ENCODE measurements at regions not wholly inside any gene's neighbourhood (a gene's known extent, or its start where the extent isn't known, plus 50 kb on each side); places are given as distances from the start of the nearest gene placed in this dataset.

- Histone ChIP-seq H3K18ac (ENCODE audit: extremely low read depth, low read length) (no peak overlapping the region), H3K36me3 (ENCODE audit: control insufficient read depth in 2 of 4, insufficient read depth in 4 of 4, low read length in 3 of 4) (no peaks in the 10 kb centered on the region), H4K5ac (ENCODE audit: insufficient read length, low read depth, low read length) (no peak overlapping the region), H3K79me1 (ENCODE audit: low read depth, low read length) (no peaks in the 10 kb centered on the region), H2BK20ac (ENCODE audit: low read length) (no peak overlapping the region), H3K79me2 (ENCODE audit: control insufficient read depth in 1 of 2, insufficient read depth in 2 of 2, low read length in 2 of 2) (no peaks in the 10 kb centered on the region), H3K4ac (replicated peaks; ENCODE audit: insufficient read length, low read depth, low read length) (no peak overlapping the region), H3K27ac (ENCODE audit: low read depth, low read length) (no peak overlapping the region), H3K4me1 (replicated peaks in 1 of 4; ENCODE audit: control insufficient read depth in 3 of 4, insufficient read depth in 4 of 4, low read length in 3 of 4) (no peaks in the 10 kb centered on the region), H3K9ac (replicated peaks in 1 of 4; ENCODE audit: extremely low read depth in 1 of 4, low read depth in 3 of 4, low read length in 3 of 4) (no peak overlapping the region), H4K8ac (ENCODE audit: extremely low read depth, insufficient read depth, low read length) (no peak overlapping the region), H3K14ac (ENCODE audit: insufficient read length) (no peak overlapping the region), H3K4me3 (ENCODE audit: extremely low read depth in 1 of 4, insufficient read depth in 2 of 4, low read depth in 3 of 4, low read length in 4 of 4) (no peak overlapping the region), H3K23ac (ENCODE audit: insufficient read length) (no peak overlapping the region), H3K9me3 (ENCODE audit: insufficient read depth in 2 of 2, low read depth in 1 of 2, low read length in 1 of 2) (no peaks in the 10 kb centered on the region), H2BK120ac (replicated peaks; ENCODE audit: low read depth, low read length) (no peak overlapping the region), H3K23me2 (ENCODE audit: low read depth, low read length) (no peaks in the 10 kb centered on the region), H2AK5ac (ENCODE audit: low read depth, low read length) (no peak overlapping the region), H4K20me1 (replicated peaks in 1 of 2; ENCODE audit: control insufficient read depth in 1 of 2, insufficient read depth in 2 of 2, low read length in 2 of 2) (no peaks in the 10 kb centered on the region), H3K27me3 (replicated peaks in 1 of 4; ENCODE audit: control insufficient read depth in 3 of 4, extremely low read depth in 1 of 4, insufficient read depth in 3 of 4, low read length in 3 of 4) (no peaks in the 10 kb centered on the region), H3K4me2 (ENCODE audit: insufficient read depth in 1 of 2, low read depth in 2 of 2, low read length in 2 of 2) (no peak overlapping the region), H2AFZ (ENCODE audit: low read length) (no peak overlapping the region), H2BK12ac (ENCODE audit: low read depth, low read length) (no peak overlapping the region), H2BK15ac (ENCODE audit: low read length) (no peak overlapping the region), H4K91ac (replicated peaks; ENCODE audit: insufficient read length, low read length) (no peak overlapping the region), H3K56ac (replicated peaks; ENCODE audit: insufficient read length, low read depth, low read length) (no peak overlapping the region), H2BK5ac (ENCODE audit: low read depth, low read length) (no peak overlapping the region)
- no peak for FAIRE-seq
- WGBS, 2 experiments (ENCODE audit: extremely low coverage in 1 of 2, insufficient coverage in 1 of 2, insufficient read length in 1 of 2, insufficient replicate concordance in 2 of 2, low coverage in 1 of 2, low lambda C conversion rate in 2 of 2, missing lambda C conversion rate in 1 of 2), result 95% methylated on average over 4 of the region's 4 CpGs; no CpG with 5 or more reads in 1 of the 2 experiments
- no peak for DNase-seq (ENCODE audit: low read depth in 1 of 2, low spot score in 2 of 2)
- TF ChIP-seq POU5F1 (IDR thresholded peaks at IDR 0.05; ENCODE audit: low read depth, low read length) (no peak), MAX (IDR thresholded peaks at IDR 0.05) (no peak), CHD2 (IDR thresholded peaks at IDR 0.05; ENCODE audit: low read length) (no peak), PHF8 (conservative IDR thresholded peaks at IDR 0.05; ENCODE audit: low read depth, low read length) (no peak), ZNF274 (IDR thresholded peaks at IDR 0.05; ENCODE audit: borderline replicate concordance, extremely low read depth, low read length) (no peak), SP4 (IDR thresholded peaks at IDR 0.05; ENCODE audit: low read length) (no peak), POLR2AphosphoS5 (IDR thresholded peaks at IDR 0.05; ENCODE audit: low read depth, low read length) (no peak), E2F6 (IDR thresholded peaks at IDR 0.05) (no peak), RXRA (IDR thresholded peaks at IDR 0.05; ENCODE audit: insufficient read depth, low read depth, low read length) (no peak), KDM4A (IDR thresholded peaks at IDR 0.05; ENCODE audit: low read depth, low read length, severe bottlenecking) (no peak), SP1 (IDR thresholded peaks at IDR 0.05; ENCODE audit: low read depth, low read length) (no peak), TAF1 (IDR thresholded peaks at IDR 0.05; ENCODE audit: low read depth, low read length) (no peak), NANOG (IDR thresholded peaks at IDR 0.05; ENCODE audit: insufficient read depth, low read depth, low read length, poor library complexity, severe bottlenecking) (no peak)
- POLR2A ChIA-PET (ENCODE audit: partially characterized antibody), result no interaction called here
- CTCF ChIA-PET (ENCODE audit: partially characterized antibody), result interaction anchor here (1.7 kb wide), 1 partner anchor 36 kb away, joined by 3 read pairs; no protein-coding TSS in a partner anchor
Measured at GRCh38 chr16:65808790-65809189, 557.7 kb upstream of the CDH5 start.

Measured in H1 (cell line).